SK-N-SH treated with all-trans-retinoic acid at 6 μM for 48 hours (cell line): ENCODE measurements at regions not wholly inside any gene's neighbourhood (a gene's known extent, or its start where the extent isn't known, plus 50 kb on each side); places are given as distances from the start of the nearest gene placed in this dataset.

ENCODE experiments used
- ATAC-seq: fragments of 200-7000 bp; cut with Tn5 transposase; 3 replicates; pipeline ENCODE4 v1.9.1; 2020; ENCODE audit warnings: mild to moderate bottlenecking, moderate library complexity
- ARNTL ChIP-seq: fragments of 450-650 bp; formaldehyde crosslinking; IDR thresholded peaks from 2 replicates; pipeline ENCODE4 v1.5.0; 2020; ENCODE audit warnings: low read depth, mild to moderate bottlenecking, moderate library complexity, borderline replicate concordance
- BACH2 ChIP-seq: fragments of 250-450 bp; sonication (Bioruptor Pico); IDR thresholded peaks from 2 replicates; pipeline ENCODE4 v1.9.0; 2021; ENCODE audit warnings: mild to moderate bottlenecking, borderline replicate concordance
- CSDC2 ChIP-seq: fragments of 250-450 bp; sonication (Bioruptor Pico); IDR thresholded peaks from 2 replicates; pipeline ENCODE4 v1.5.0; 2020; ENCODE audit warnings: mild to moderate bottlenecking, moderate library complexity
- ESRRG ChIP-seq: fragments of 250-450 bp; sonication (Bioruptor Pico); IDR thresholded peaks from 2 replicates; pipeline ENCODE4 v1.6.1; 2021; ENCODE audit warnings: mild to moderate bottlenecking
- GLIS3 ChIP-seq: fragments of 250-450 bp; sonication (Bioruptor Pico); IDR thresholded peaks from 2 replicates; pipeline ENCODE4 v1.5.0; 2020; ENCODE audit warnings: mild to moderate bottlenecking, moderate library complexity
- ISL1 ChIP-seq: fragments of 250-450 bp; sonication (Bioruptor Pico); IDR thresholded peaks from 2 replicates; pipeline ENCODE4 v2.1.2; 2022; ENCODE audit warnings: mild to moderate bottlenecking, moderate library complexity
- OSR1 ChIP-seq: fragments of 250-450 bp; sonication (Bioruptor Pico); IDR thresholded peaks from 2 replicates; pipeline ENCODE4 v1.8.0; 2022; ENCODE audit warnings: moderate library complexity, mild to moderate bottlenecking, inconsistent platforms
- PPARA ChIP-seq: fragments of 250-450 bp; sonication (Bioruptor Pico); IDR thresholded peaks from 2 replicates; pipeline ENCODE4 v1.5.0; 2020; ENCODE audit warnings: mild to moderate bottlenecking, borderline replicate concordance
- SNAI2 ChIP-seq: fragments of 250-450 bp; sonication (Bioruptor Pico); IDR thresholded peaks from 2 replicates; pipeline ENCODE4 v1.5.0; 2020; ENCODE audit warnings: mild to moderate bottlenecking, moderate library complexity
- TCF4 ChIP-seq: fragments of 250-450 bp; sonication (Bioruptor Pico); IDR thresholded peaks from 2 replicates; pipeline ENCODE4 v1.8.0; 2021; ENCODE audit warnings: mild to moderate bottlenecking, moderate library complexity, borderline replicate concordance
- TOX ChIP-seq: fragments of 250-450 bp; sonication (Bioruptor Pico); IDR thresholded peaks from 2 replicates; pipeline ENCODE4 v1.8.0; 2021; ENCODE audit warnings: mild to moderate bottlenecking, moderate library complexity, borderline replicate concordance
- ZC3H10 ChIP-seq: fragments of 250-450 bp; sonication (Bioruptor Pico); IDR thresholded peaks from 2 replicates; pipeline ENCODE4 v1.5.1; 2021; ENCODE audit warnings: mild to moderate bottlenecking, moderate library complexity
- ZFP3 ChIP-seq: fragments of 250-450 bp; sonication (Bioruptor Pico); IDR thresholded peaks from 2 replicates; pipeline ENCODE4 v1.5.0; 2020; ENCODE audit warnings: mild to moderate bottlenecking, moderate library complexity
- ZFP30 ChIP-seq: fragments of 450-650 bp; formaldehyde crosslinking; IDR thresholded peaks from 2 replicates; pipeline ENCODE4 v1.5.0; 2022; ENCODE audit warnings: mild to moderate bottlenecking, moderate library complexity
- ZNF565 ChIP-seq: fragments of 450-650 bp; formaldehyde crosslinking; conservative IDR thresholded peaks from 2 replicates; pipeline ENCODE4 v1.5.0; 2020; ENCODE audit warnings: low read depth, mild to moderate bottlenecking, moderate library complexity
- ZNF70 ChIP-seq: fragments of 450-650 bp; formaldehyde crosslinking; IDR thresholded peaks from 2 replicates; pipeline ENCODE4 v1.5.0; 2020; ENCODE audit warnings: mild to moderate bottlenecking, moderate library complexity
- ZNF8 ChIP-seq: fragments of 450-650 bp; formaldehyde crosslinking; IDR thresholded peaks from 2 replicates; pipeline ENCODE4 v1.5.0; 2020; ENCODE audit warnings: mild to moderate bottlenecking, moderate library complexity
- TF ChIP-seq, protein P1 (sequence below): fragments of 250-450 bp; sonication (Bioruptor Pico); IDR thresholded peaks from 2 replicates; pipeline ENCODE4 v1.5.1; 2021; ENCODE audit warnings: mild to moderate bottlenecking, moderate library complexity
- TF ChIP-seq, protein P2 (sequence below): fragments of 250-450 bp; sonication (Bioruptor Pico); IDR thresholded peaks from 2 replicates; pipeline ENCODE4 v1.8.0; 2020; ENCODE audit warnings: mild to moderate bottlenecking, moderate library complexity, borderline replicate concordance
- TF ChIP-seq, protein P3 (sequence below): fragments of 250-450 bp; sonication (Bioruptor Pico); IDR thresholded peaks from 2 replicates; pipeline ENCODE4 v1.5.1; 2020; ENCODE audit warnings: low read depth, mild to moderate bottlenecking, moderate library complexity
- TF ChIP-seq, protein P4 (sequence below): fragments of 250-450 bp; sonication (Bioruptor Pico); IDR thresholded peaks from 2 replicates; pipeline ENCODE4 v1.8.0; 2021; ENCODE audit warnings: low read depth, mild to moderate bottlenecking, moderate library complexity, borderline replicate concordance

DNA sequence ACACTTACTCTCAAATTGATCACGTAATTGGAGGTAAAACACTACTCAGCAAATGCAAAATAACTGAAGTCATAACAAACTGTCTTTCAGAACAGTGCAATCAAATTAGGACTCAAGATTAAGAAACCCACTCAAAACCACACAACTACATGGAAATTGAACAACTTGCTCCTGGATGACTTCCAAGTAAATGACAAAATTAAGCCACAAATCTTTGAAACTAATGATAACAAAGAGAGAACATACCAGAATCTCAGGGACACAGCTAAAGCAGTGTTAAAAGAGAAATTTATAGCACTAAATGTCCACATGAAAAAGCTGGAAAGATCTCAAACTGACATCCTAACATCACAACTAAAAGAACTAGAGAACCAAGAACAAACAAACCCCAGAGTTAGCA is 540.5 kb upstream of the CDH18 start:
- no peak for ATAC-seq
- TF ChIP-seq ZNF70 (CRISPR knock-in tag) (no peak), ZFP30 (no peak), ZNF565 (CRISPR knock-in tag) (no peak), GLIS3 (CRISPR knock-in tag) (no peak), ARNTL (CRISPR knock-in tag) (no peak), ZFP3 (CRISPR knock-in tag) (no peak), ESRRG (CRISPR knock-in tag) (no peak), ISL1 (CRISPR knock-in tag) (no peak), TCF4 (CRISPR knock-in tag) (no peak), BACH2 (CRISPR knock-in tag) (no peak), ZNF8 (CRISPR knock-in tag) (no peak)
- TF ChIP-seq, protein P1, sequence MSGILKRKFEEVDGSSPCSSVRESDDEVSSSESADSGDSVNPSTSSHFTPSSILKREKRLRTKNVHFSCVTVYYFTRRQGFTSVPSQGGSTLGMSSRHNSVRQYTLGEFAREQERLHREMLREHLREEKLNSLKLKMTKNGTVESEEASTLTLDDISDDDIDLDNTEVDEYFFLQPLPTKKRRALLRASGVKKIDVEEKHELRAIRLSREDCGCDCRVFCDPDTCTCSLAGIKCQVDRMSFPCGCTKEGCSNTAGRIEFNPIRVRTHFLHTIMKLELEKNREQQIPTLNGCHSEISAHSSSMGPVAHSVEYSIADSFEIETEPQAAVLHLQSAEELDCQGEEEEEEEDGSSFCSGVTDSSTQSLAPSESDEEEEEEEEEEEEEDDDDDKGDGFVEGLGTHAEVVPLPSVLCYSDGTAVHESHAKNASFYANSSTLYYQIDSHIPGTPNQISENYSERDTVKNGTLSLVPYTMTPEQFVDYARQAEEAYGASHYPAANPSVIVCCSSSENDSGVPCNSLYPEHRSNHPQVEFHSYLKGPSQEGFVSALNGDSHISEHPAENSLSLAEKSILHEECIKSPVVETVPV = no peak
- TF ChIP-seq, protein P2, sequence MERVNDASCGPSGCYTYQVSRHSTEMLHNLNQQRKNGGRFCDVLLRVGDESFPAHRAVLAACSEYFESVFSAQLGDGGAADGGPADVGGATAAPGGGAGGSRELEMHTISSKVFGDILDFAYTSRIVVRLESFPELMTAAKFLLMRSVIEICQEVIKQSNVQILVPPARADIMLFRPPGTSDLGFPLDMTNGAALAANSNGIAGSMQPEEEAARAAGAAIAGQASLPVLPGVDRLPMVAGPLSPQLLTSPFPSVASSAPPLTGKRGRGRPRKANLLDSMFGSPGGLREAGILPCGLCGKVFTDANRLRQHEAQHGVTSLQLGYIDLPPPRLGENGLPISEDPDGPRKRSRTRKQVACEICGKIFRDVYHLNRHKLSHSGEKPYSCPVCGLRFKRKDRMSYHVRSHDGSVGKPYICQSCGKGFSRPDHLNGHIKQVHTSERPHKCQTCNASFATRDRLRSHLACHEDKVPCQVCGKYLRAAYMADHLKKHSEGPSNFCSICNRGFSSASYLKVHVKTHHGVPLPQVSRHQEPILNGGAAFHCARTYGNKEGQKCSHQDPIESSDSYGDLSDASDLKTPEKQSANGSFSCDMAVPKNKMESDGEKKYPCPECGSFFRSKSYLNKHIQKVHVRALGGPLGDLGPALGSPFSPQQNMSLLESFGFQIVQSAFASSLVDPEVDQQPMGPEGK (CRISPR knock-in tag) = no peak

DNA sequence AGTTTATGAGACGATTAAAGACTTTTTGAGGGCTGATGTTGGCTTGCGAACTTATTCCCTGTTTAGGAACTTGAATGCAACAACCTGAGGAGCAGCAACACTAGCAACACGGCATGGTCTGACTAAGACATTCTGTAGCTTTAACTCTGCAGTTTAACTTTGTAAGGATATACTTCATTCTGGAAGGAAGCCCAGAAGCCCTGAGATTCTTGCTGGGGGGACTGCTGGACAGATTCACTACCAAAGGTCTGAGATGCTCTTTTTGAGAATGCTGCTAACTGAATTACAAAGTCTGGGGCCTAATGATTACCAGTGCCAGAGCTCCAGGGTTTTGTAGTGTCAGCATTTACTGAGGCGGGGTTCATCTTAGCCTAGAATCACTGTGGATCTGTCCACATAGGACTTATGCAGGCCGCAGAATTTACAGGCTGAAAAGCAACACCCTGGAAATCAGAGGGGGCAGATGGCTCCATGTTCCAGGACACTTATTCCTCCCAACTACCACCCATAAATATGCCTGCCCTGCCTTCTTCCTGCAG is 537.1 kb upstream of the CDH18 start:
- no peak for ATAC-seq
- TF ChIP-seq SNAI2 (CRISPR knock-in tag) (no peak), OSR1 (CRISPR knock-in tag) (no peak), CSDC2 (no peak), ARNTL (CRISPR knock-in tag) (no peak), ZFP30 (no peak), GLIS3 (CRISPR knock-in tag) (no peak), ZNF70 (CRISPR knock-in tag) (no peak), ISL1 (CRISPR knock-in tag) (no peak), TOX (CRISPR knock-in tag) (no peak)
- TF ChIP-seq, protein P2 (CRISPR knock-in tag) = no peak
- TF ChIP-seq, protein P3, sequence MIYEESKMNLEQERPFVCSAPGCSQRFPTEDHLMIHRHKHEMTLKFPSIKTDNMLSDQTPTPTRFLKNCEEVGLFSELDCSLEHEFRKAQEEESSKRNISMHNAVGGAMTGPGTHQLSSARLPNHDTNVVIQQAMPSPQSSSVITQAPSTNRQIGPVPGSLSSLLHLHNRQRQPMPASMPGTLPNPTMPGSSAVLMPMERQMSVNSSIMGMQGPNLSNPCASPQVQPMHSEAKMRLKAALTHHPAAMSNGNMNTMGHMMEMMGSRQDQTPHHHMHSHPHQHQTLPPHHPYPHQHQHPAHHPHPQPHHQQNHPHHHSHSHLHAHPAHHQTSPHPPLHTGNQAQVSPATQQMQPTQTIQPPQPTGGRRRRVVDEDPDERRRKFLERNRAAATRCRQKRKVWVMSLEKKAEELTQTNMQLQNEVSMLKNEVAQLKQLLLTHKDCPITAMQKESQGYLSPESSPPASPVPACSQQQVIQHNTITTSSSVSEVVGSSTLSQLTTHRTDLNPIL (CRISPR knock-in tag) = no peak

DNA sequence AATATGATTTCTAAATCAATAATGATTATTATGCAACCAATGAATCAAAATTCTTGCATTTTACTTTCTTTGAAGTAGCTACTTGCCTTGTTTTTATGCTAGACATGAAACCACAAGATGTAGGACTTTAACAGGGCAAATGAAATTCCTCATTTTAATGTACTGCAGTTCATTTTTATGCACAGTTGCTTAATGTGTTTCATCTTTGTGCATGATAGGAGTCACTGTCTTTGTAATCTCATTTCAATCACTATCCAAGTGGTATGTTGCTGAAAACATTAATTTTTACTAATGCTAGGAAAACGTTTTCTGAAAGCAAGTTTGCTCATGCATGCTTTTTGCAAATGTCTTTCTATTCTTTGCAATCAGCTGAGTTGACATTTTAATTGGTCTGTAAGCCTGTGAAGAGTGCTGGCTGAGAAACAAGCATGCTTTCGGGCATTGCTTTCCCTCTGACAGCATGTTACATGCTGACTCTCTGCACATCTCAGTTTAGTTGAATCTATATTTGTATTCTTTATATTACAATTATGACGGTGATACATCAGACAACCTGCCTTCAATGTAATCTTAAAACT is 535.0 kb upstream of the CDH18 start:
- ATAC-seq = no peak
- TF ChIP-seq, protein P4, sequence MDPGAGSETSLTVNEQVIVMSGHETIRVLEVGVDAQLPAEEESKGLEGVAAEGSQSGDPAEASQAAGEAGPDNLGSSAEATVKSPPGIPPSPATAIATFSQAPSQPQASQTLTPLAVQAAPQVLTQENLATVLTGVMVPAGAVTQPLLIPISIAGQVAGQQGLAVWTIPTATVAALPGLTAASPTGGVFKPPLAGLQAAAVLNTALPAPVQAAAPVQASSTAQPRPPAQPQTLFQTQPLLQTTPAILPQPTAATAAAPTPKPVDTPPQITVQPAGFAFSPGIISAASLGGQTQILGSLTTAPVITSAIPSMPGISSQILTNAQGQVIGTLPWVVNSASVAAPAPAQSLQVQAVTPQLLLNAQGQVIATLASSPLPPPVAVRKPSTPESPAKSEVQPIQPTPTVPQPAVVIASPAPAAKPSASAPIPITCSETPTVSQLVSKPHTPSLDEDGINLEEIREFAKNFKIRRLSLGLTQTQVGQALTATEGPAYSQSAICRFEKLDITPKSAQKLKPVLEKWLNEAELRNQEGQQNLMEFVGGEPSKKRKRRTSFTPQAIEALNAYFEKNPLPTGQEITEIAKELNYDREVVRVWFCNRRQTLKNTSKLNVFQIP = no peak
- TF ChIP-seq OSR1 (CRISPR knock-in tag) (no peak), SNAI2 (CRISPR knock-in tag) (no peak)
- TF ChIP-seq, all 23 proteins: peak for 0

DNA sequence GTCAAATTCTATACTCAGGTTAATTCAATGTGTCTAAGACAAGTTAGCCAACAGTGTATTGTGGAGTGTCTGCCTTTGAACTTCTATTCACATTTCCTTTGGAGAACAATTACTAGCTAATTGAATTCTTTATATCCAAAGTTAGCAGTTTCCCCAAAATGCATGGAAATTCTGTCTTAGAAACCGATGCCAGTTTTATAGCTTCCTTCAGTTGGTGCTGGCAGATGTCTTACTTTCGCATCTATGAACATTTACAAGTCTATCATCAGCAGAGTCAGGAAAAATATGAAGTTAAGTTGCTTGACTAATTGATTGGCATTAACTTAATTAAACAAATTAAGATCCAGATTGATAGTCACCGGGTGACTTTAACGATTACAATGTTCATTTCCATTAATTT is 527.6 kb upstream of the CDH18 start:
- ATAC-seq = no peak
- TF ChIP-seq TOX (CRISPR knock-in tag) = no peak
- no peak for TF ChIP-seq ZC3H10 (CRISPR knock-in tag)
- no peak for TF ChIP-seq PPARA (CRISPR knock-in tag)
- no peak for TF ChIP-seq ZFP3 (CRISPR knock-in tag)
- TF ChIP-seq, protein P2 (CRISPR knock-in tag) = no peak
- TF ChIP-seq GLIS3 (CRISPR knock-in tag) = no peak
- TF ChIP-seq TCF4 (CRISPR knock-in tag) = no peak
